OCI-LY1 (cell line): ENCODE measurements at regions not wholly inside any gene's neighbourhood (a gene's known extent, or its start where the extent isn't known, plus 50 kb on each side); places are given as distances from the start of the nearest gene placed in this dataset.
"Not testable (repeated sequence)": the region's sequence is repeated elsewhere in the genome, so short reads cannot be mapped to it uniquely, and the experiment has no call there.

Experiments
- H2AFZ ChIP-seq: fragments of 200-600 bp; sonication (generic), shearing (Covaris generic); 2 replicates; pipeline ENCODE4 v1.6.0; 2014; ENCODE audit warnings: antibody characterized with exemption, mild to moderate bottlenecking, low read length
- H3F3A ChIP-seq: fragments of 200-600 bp; sonication (generic), shearing (Covaris generic); 2 replicates; pipeline ENCODE4 v1.6.0; 2014; ENCODE audit warnings: mild to moderate bottlenecking, antibody characterized with exemption, low read length, moderate library complexity; ENCODE audit not compliant: insufficient read depth
- H3K27ac ChIP-seq: fragments of 200-600 bp; sonication (generic); 2 replicates; pipeline ENCODE4 v1.5.1; 2014; ENCODE audit warnings: low read length, mixed run types, mild to moderate bottlenecking, low read depth; ENCODE audit not compliant: poor library complexity, severe bottlenecking
- H3K27me3 ChIP-seq: fragments of 200-600 bp; sonication (generic); 2 replicates; pipeline ENCODE4 v1.6.0; 2014; ENCODE audit warnings: antibody characterized with exemption, mild to moderate bottlenecking, low read length, moderate library complexity; ENCODE audit not compliant: insufficient read depth
- H3K36me3 ChIP-seq: fragments of 200-600 bp; sonication (generic); 2 replicates; pipeline ENCODE4 v1.6.1; 2014; ENCODE audit warnings: mild to moderate bottlenecking, antibody characterized with exemption, low read length, moderate library complexity, mixed read lengths; ENCODE audit not compliant: insufficient read depth
- H3K4me1 ChIP-seq: fragments of 200-600 bp; sonication (generic); 2 replicates; pipeline ENCODE4 v1.5.1; 2014; ENCODE audit warnings: mild to moderate bottlenecking, low read length, moderate library complexity; ENCODE audit not compliant: insufficient read depth, severe bottlenecking
- H3K4me2 ChIP-seq: fragments of 200-600 bp; sonication (generic), shearing (Covaris generic); 2 replicates; pipeline ENCODE4 v1.6.1; 2014; ENCODE audit warnings: low read length
- H3K4me3 ChIP-seq: fragments of 200-600 bp; sonication (generic); 2 replicates; pipeline ENCODE4 v1.5.1; 2014; ENCODE audit warnings: low read length, low read depth, mild to moderate bottlenecking, mixed read lengths; ENCODE audit not compliant: poor library complexity, severe bottlenecking
- H3K79me2 ChIP-seq: fragments of 200-600 bp; shearing (Covaris generic); 2 replicates; pipeline ENCODE4 v1.6.1; 2016; ENCODE audit warnings: mixed run types, low read length, mixed read lengths; ENCODE audit not compliant: insufficient read depth
- H3K9ac ChIP-seq: fragments of 200-600 bp; sonication (generic), shearing (Covaris generic); 2 replicates; pipeline ENCODE4 v1.6.1; 2014; ENCODE audit warnings: mild to moderate bottlenecking, low read length, mixed read lengths
- H3K9me2 ChIP-seq: fragments of 200-600 bp; sonication (generic), shearing (Covaris generic); 2 replicates; pipeline ENCODE4 v1.6.1; 2014; ENCODE audit warnings: low read depth, mild to moderate bottlenecking, low read length, mixed read lengths
- H3K9me3 ChIP-seq: fragments of 200-600 bp; shearing (Covaris generic); 2 replicates; pipeline ENCODE4 v1.6.1; 2014; ENCODE audit warnings: low read length, mixed read lengths
- H4K20me1 ChIP-seq: fragments of 200-600 bp; sonication (generic), shearing (Covaris generic); 2 replicates; pipeline ENCODE4 v1.6.0; 2016; ENCODE audit warnings: mild to moderate bottlenecking, low read length; ENCODE audit not compliant: insufficient read depth
- EZH2 ChIP-seq: fragments of 200-600 bp; sonication (generic), shearing (Covaris generic); IDR thresholded peaks from 2 replicates; pipeline ENCODE4 v1.8.0; 2017; ENCODE audit warnings: borderline replicate concordance, mixed run types, mild to moderate bottlenecking, antibody characterized with exemption, low read length, moderate library complexity, mixed read lengths
- TF ChIP-seq, protein P1 (sequence below): fragments of 200-600 bp; sonication (generic), shearing (Covaris generic); IDR thresholded peaks from 2 replicates; pipeline ENCODE4 v1.5.1; 2017; ENCODE audit warnings: mild to moderate bottlenecking, antibody characterized with exemption, low read length, moderate library complexity, mixed read lengths

DNA sequence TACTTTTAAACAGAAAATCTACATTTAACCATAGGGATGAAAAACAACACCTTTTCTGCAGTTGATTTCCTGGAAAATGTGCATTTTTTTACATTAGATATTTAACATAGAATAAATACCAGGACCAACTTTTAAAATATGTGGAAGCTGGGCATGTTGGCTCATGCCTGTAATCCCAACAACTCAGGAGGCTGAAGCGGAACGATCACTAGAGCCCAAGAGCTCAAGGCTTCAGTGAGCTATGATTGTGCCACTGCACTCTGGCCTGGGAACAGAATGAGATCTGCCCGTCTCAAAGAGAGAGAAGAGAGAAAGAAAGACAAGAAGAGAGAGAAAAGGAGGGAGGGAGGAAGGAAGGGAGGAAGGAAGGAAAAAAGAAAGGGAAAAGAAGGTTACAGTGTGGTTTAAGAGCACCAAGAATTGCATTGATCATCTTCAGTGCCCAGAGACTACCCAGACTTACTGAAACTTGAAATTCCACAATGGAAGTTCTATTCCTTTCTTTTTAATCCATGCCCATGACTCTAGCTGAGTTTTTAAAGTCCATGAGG lies 189.4 kb upstream of the ARID1B start:
- Histone ChIP-seq H3K9ac (no peak overlapping the region), H2AFZ (no peak overlapping the region), H4K20me1 (no peaks in the 10 kb centered on the region), H3F3A (no peaks in the 10 kb centered on the region), H3K79me2 (no peaks in the 10 kb centered on the region), H3K27me3 (peaks cover 4% of the 10 kb centered on the region; the same call in 1 of the 2 replicates), H3K36me3 (no peaks in the 10 kb centered on the region), H3K9me3 (peaks cover 11% of the 10 kb centered on the region), H3K27ac (no peak overlapping the region), H3K9me2 (no peaks in the 10 kb centered on the region), H3K4me3 (no peak overlapping the region), H3K4me2 (no peak overlapping the region), H3K4me1 (peaks cover 6% of the 10 kb centered on the region)
- TF ChIP-seq, protein P1, sequence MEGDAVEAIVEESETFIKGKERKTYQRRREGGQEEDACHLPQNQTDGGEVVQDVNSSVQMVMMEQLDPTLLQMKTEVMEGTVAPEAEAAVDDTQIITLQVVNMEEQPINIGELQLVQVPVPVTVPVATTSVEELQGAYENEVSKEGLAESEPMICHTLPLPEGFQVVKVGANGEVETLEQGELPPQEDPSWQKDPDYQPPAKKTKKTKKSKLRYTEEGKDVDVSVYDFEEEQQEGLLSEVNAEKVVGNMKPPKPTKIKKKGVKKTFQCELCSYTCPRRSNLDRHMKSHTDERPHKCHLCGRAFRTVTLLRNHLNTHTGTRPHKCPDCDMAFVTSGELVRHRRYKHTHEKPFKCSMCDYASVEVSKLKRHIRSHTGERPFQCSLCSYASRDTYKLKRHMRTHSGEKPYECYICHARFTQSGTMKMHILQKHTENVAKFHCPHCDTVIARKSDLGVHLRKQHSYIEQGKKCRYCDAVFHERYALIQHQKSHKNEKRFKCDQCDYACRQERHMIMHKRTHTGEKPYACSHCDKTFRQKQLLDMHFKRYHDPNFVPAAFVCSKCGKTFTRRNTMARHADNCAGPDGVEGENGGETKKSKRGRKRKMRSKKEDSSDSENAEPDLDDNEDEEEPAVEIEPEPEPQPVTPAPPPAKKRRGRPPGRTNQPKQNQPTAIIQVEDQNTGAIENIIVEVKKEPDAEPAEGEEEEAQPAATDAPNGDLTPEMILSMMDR = no peak
- no peak for TF ChIP-seq EZH2

DNA sequence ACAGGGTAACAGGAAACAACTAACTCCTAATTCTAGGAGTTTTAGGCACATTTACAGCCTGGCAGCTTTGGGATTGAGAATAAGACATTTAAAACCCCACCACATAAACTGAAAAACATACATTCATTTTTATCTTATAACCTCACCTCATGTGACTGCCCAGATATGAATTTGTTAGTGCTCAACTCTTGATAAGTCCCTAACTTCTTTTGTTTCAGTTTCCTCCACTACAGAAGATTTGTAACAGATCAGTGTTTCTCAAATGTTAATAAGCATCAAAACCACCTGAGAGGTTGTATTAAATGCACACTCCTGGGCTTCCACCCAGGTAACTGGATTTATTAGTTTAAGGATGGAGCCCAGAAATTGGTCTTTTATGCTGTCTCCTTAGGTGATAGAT lies 190.1 kb upstream of the ARID1B start:
- no peaks in the 10 kb centered on the region for H3F3A ChIP-seq
- no peaks in the 10 kb centered on the region for H4K20me1 ChIP-seq
- H3K27ac ChIP-seq = no peak overlapping the region
- H2AFZ ChIP-seq = no peak overlapping the region
- no peak overlapping the region for H3K4me3 ChIP-seq
- no peak overlapping the region for H3K9ac ChIP-seq
- H3K9me3 ChIP-seq = peaks cover 11% of the 10 kb centered on the region
- H3K36me3 ChIP-seq = no peaks in the 10 kb centered on the region
- no peaks in the 10 kb centered on the region for H3K9me2 ChIP-seq
- no peak overlapping the region for H3K4me2 ChIP-seq
- H3K4me1 ChIP-seq = peaks cover 6% of the 10 kb centered on the region
- no peaks in the 10 kb centered on the region for H3K79me2 ChIP-seq
- TF ChIP-seq, protein P1 = no peak
- H3K27me3 ChIP-seq = peaks cover 4% of the 10 kb centered on the region; the same call in 1 of the 2 replicates

DNA sequence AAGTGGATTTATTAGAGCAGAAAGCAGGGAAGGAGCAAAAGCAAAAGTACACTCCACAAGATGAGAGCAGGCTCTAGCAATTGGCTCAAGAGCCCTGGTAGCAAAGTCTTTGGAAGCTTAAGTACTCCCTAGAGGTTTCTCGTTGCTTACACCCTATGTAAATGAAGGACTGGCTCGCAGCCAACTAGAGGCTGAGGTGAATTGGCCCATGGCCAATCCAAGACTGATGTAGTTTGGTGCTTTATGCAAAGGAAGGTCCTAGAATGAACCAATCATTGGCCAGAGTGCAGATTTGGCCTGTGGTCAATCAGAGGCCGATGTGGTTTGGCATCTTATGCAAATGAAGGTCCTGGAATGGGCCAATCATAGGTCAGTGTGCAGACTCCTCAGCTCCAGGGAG lies 191.3 kb upstream of the ARID1B start:
- TF ChIP-seq EZH2 = no peak
- TF ChIP-seq, protein P1 = no peak
- Histone ChIP-seq H3K9me3 (peaks cover 11% of the 10 kb centered on the region), H3K36me3 (no peaks in the 10 kb centered on the region), H3F3A (no peaks in the 10 kb centered on the region), H3K9me2 (no peaks in the 10 kb centered on the region), H3K27ac (no peak overlapping the region), H4K20me1 (no peaks in the 10 kb centered on the region), H3K27me3 (peaks cover 4% of the 10 kb centered on the region; the same call in 1 of the 2 replicates), H3K4me3 (no peak overlapping the region), H3K4me1 (peaks cover 6% of the 10 kb centered on the region), H3K9ac (no peak overlapping the region), H3K4me2 (no peak overlapping the region), H2AFZ (no peak overlapping the region), H3K79me2 (no peaks in the 10 kb centered on the region)

DNA sequence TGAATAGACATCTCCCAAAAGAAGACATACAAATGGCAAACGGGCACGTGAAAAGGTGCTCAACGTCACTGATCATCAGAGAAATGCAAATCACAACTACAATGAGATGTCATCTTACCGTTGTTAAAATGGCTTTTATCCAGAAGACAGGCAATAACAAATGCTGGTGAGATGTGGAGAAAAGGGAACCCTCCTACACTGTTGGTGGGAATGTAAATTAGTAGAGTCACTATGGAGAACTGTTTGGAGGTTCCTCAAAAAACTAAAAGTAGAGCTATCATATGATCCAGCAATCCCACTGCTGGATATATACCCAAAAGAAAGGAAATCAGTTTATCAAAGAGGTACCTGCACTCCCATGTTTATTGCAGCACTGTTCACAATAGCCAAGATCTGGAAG lies 193.1 kb upstream of the ARID1B start:
- H3K9me3 ChIP-seq = peaks cover 12% of the 10 kb centered on the region
- not testable (repeated sequence) for H3K9me2 ChIP-seq, H3F3A ChIP-seq, H3K4me2 ChIP-seq, H3K79me2 ChIP-seq, H3K4me1 ChIP-seq, H3K27ac ChIP-seq, H2AFZ ChIP-seq, H3K36me3 ChIP-seq, H3K4me3 ChIP-seq, H3K9ac ChIP-seq, H3K27me3 ChIP-seq, H4K20me1 ChIP-seq
